Upper lobe of left lung (tissue), 6 donors: ENCODE measurements at regions not wholly inside any gene's neighbourhood (a gene's known extent, or its start where the extent isn't known, plus 50 kb on each side); places are given as distances from the start of the nearest gene placed in this dataset.

Experiments used
- ATAC-seq, 2 donors: fragments of 200-7000 bp; cut with Tn5 transposase; one replicate each; pipeline ENCODE4 v1.9.1; 2022; ENCODE audit warnings: mild to moderate bottlenecking in 2 of 2, moderate library complexity in 2 of 2; ENCODE audit not compliant: low FRiP score in 2 of 2
- DNase-seq, 2 donors: peaks; one replicate each; pipeline ENCODE4 v3.0.0-alpha.2; 2019 to 2020
- H3K27ac ChIP-seq, 4 donors: fragments of 200-600 bp; sonication (generic); one replicate each; pipeline ENCODE4 v1.5.1; 2016 to 2019
- H3K27me3 ChIP-seq, 4 donors: fragments of 200-600 bp; sonication (generic); one replicate each; pipeline ENCODE4 v1.5.1; 2017 to 2019
- H3K36me3 ChIP-seq, 4 donors: fragments of 200-600 bp; sonication (generic); one replicate each; pipeline ENCODE4 v1.5.1; 2016 to 2019
- H3K4me1 ChIP-seq, 4 donors: fragments of 200-600 bp; sonication (generic); one replicate each; pipeline ENCODE4 v1.5.1; 2018 to 2019
- H3K4me3 ChIP-seq, 4 donors: fragments of 200-600 bp; sonication (generic); one replicate each; pipeline ENCODE4 v1.5.1; 2017 to 2019; ENCODE audit warnings: mild to moderate bottlenecking in 2 of 4, moderate library complexity in 1 of 4
- H3K9me3 ChIP-seq, 4 donors: fragments of 200-600 bp; sonication (generic); one replicate each; pipeline ENCODE4 v1.5.1; 2018 to 2019
- EP300 ChIP-seq, 4 donors: sonication (generic); formaldehyde crosslinking; IDR thresholded peaks; one replicate each; pipeline ENCODE4 v1.5.1; 2017; ENCODE audit warnings: antibody characterized with exemption in 4 of 4, control low read depth in 2 of 4
- POLR2A ChIP-seq, 4 donors: fragments of 450-650 bp; IDR thresholded peaks; one replicate each; pipeline ENCODE4 v1.5.1; 2016 to 2017; ENCODE audit warnings: antibody characterized with exemption in 4 of 4, mild to moderate bottlenecking in 2 of 4
- POLR2AphosphoS5 ChIP-seq, 2 donors: sonication (generic); formaldehyde crosslinking; IDR thresholded peaks; one replicate each; pipeline ENCODE4 v1.5.1; 2017; ENCODE audit warnings: antibody characterized with exemption in 2 of 2
- WGBS, 2 donors: methylation state at CpG; one replicate each; pipeline ENCODE4 v1.1.5; 2017 to 2018; 5-methylcytosine and 5-hydroxymethylcytosine counted together
- TF ChIP-seq, protein P1 (sequence below), 6 experiments: fragments of 450-650 bp in 4 of 6; fragments of 200-600 bp in 2 of 6; sonication (generic) in 2 of 6; IDR thresholded peaks; one replicate each; pipeline ENCODE4 v1.5.1; 2016 to 2019; ENCODE audit warnings: antibody characterized with exemption in 6 of 6
- donor health status: DM: no; HTN: no; CAD: no; lungs with moderate emphysema.
- donor health status: DM: no; HTN: yes; CAD: no; lungs with severe emphysema.

DNA sequence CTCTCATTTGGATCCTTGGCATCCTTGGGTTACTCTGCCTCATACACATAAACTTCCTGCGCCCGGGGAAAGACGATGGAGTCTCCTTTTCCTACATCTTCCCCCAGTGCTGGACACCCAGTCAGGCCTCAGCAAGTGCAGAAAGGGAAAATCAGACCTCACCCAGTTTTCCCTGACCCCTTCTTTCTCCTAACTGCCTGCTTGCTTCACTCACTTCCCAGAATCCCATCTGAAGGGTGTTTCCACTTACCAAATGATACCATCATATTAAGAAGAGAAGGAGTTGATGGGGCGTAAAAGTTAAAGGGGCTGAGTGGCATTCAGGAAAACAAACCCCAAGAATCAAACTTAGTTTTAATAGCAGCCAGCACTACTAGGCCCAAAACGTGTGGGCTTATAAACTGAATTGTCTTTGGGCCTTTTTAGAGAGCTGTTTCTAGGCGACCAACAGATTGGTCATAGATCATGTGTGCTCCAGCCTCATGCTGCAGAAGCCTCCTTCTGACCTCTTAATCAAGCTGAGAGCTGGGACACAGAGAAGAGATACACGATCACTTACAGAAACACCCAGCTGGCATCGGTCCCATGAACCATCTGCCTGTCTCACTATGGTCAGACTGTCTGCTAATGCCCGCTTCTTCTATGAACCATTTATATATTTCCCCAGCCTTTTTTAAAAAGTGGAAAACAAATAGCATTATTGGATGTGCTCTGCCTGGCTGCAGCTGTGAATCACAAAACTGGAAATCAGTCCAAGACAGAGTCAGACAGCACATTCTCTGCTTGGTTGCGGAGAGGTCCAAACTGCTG is 165.7 kb upstream of the SLC14A2 start:
- Histone ChIP-seq H3K27me3 (no peaks in the 10 kb centered on the region), H3K4me3 (no peak overlapping the region), H3K4me1 (no peaks in the 10 kb centered on the region), H3K9me3 (no peaks in the 10 kb centered on the region), H3K27ac (peak overlapping the region; percentile 40 to 62 (median 56)), H3K36me3 (no peaks in the 10 kb centered on the region)
- no peak for TF ChIP-seq POLR2AphosphoS5 (IDR thresholded peaks at IDR 0.05)
- TF ChIP-seq, protein P1, sequence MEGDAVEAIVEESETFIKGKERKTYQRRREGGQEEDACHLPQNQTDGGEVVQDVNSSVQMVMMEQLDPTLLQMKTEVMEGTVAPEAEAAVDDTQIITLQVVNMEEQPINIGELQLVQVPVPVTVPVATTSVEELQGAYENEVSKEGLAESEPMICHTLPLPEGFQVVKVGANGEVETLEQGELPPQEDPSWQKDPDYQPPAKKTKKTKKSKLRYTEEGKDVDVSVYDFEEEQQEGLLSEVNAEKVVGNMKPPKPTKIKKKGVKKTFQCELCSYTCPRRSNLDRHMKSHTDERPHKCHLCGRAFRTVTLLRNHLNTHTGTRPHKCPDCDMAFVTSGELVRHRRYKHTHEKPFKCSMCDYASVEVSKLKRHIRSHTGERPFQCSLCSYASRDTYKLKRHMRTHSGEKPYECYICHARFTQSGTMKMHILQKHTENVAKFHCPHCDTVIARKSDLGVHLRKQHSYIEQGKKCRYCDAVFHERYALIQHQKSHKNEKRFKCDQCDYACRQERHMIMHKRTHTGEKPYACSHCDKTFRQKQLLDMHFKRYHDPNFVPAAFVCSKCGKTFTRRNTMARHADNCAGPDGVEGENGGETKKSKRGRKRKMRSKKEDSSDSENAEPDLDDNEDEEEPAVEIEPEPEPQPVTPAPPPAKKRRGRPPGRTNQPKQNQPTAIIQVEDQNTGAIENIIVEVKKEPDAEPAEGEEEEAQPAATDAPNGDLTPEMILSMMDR (IDR thresholded peaks at IDR 0.05), result no peak
- no peak for TF ChIP-seq POLR2A (IDR thresholded peaks at IDR 0.05)
- TF ChIP-seq EP300 (IDR thresholded peaks at IDR 0.05), result no peak
- 61 to 71% methylated on average over 10 of the region's 10 CpGs for WGBS, 2 donors
- ATAC-seq, result peak; percentile 65 to 84
- DNase-seq, result peak in 1 of 2 donors; percentile 32

DNA sequence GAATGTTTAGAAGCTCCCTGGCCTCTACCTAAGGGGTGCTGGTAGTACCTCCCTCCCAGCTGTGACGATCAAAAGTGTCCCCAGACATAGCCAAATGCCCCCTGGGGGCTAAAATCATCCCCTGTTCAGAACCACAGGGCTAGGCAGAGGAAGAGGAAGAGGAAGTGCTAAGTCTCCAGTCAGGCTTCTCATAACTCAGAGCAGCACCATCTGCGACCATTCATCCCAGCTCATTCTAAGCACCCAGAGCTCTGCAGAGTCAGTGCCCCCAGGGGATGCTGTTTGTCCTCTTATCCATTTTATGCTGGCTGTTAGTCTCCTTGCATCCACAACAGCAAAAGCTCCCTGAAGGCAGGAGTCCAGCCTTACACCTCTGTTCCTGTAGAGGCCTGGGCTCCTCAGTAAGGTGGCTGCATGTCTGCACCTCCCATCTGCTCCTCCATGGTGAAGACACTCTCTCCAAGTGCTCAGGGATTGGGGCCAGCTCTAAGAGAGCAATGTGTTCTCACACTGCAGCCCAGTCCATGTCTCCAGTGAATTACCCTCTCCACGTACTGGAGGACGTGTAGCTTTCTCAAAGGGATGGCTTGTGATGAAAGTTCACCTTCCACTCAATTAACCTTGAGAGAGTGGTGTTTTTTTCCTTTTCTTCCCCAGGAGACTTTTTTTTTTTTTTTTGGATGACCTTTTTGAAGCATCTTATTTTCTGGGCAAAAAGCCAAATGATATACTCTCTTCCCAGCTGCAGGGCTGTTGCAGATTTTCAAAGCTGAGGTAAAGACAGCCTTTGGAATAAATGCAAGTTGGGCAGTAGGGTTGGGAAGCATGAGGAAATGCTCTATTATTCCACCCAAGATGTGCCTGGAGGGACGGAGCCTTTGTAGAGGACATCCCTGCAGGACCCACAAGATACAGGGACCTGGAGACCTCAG is 158.9 kb upstream of the SLC14A2 start:
- H3K27ac ChIP-seq, result no peak overlapping the region
- WGBS, 2 donors, result 48 to 62% methylated on average over 4 to 5 of the region's 5 CpGs
- no peak for TF ChIP-seq POLR2AphosphoS5 (IDR thresholded peaks at IDR 0.05)
- TF ChIP-seq POLR2A (IDR thresholded peaks at IDR 0.05), result no peak
- TF ChIP-seq EP300 (IDR thresholded peaks at IDR 0.05), result no peak
- H3K4me1 ChIP-seq, result no peaks in the 10 kb centered on the region
- H3K27me3 ChIP-seq, result no peaks in the 10 kb centered on the region
- ATAC-seq (peak in 1 of 2 donors; percentile 46), DNase-seq (no peak)
- no peaks in the 10 kb centered on the region for H3K9me3 ChIP-seq
- no peaks in the 10 kb centered on the region for H3K36me3 ChIP-seq
- no peak overlapping the region for H3K4me3 ChIP-seq

DNA sequence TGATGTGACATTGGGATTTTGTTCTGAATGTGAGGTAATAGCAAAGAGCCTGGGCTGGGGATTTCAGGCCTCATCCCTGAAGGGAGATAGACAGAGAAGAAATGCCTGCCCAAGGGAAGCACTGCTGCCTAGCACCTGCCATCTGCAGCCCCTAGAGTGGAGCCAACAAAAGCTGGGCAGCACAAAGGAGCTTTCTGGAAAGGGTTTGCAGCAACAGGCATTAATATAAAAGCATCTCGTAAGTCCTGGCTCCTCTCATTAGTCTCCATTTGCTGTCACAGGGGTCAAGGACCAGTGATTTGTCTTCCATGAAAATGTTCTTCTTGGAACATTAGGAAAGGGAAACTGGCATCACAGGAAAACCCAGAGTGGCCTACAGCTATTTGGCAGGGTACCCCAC is 157.2 kb upstream of the SLC14A2 start:
- Histone ChIP-seq H3K4me3 (no peak overlapping the region), H3K4me1 (no peaks in the 10 kb centered on the region), H3K27ac (no peak overlapping the region), H3K27me3 (no peaks in the 10 kb centered on the region), H3K9me3 (no peaks in the 10 kb centered on the region), H3K36me3 (no peaks in the 10 kb centered on the region)
- DNase-seq, result no peak
- no peak for ATAC-seq
- 70 to 82% methylated on average over 1 of the region's 1 CpG for WGBS, 2 donors
- TF ChIP-seq, protein P1 (IDR thresholded peaks at IDR 0.05), result no peak
- TF ChIP-seq POLR2AphosphoS5 (IDR thresholded peaks at IDR 0.05), result no peak
- no peak for TF ChIP-seq POLR2A (IDR thresholded peaks at IDR 0.05)
- TF ChIP-seq EP300 (IDR thresholded peaks at IDR 0.05), result no peak

DNA sequence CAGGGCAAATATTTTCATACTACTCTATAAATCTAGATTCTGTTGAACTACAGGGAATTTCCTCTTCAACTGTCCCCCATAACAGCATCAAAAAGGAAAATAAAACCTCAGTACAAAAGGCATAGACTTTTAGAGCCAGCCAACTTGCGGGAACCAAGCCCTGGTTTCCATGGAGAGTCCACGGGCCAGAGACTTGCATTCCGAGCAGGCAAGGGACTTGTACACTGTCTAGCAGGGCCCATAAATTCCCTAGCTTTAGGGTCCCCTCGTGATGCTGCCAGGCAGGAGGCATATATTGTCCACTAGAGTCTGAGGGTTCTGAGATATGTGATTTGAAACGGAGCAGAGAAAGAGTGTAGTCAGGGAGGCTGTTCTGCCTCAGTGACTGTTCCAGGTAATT is 153.1 kb upstream of the SLC14A2 start:
- no peak for TF ChIP-seq EP300 (IDR thresholded peaks at IDR 0.05)
- no peak for TF ChIP-seq POLR2AphosphoS5 (IDR thresholded peaks at IDR 0.05)
- TF ChIP-seq, protein P1 (IDR thresholded peaks at IDR 0.05), result no peak
- TF ChIP-seq POLR2A (IDR thresholded peaks at IDR 0.05), result no peak
- Histone ChIP-seq H3K9me3 (no peaks in the 10 kb centered on the region), H3K27ac (no peak overlapping the region), H3K36me3 (no peaks in the 10 kb centered on the region), H3K4me1 (no peaks in the 10 kb centered on the region), H3K27me3 (no peaks in the 10 kb centered on the region), H3K4me3 (no peak overlapping the region)
- 77 to 84% methylated on average over 5 of the region's 5 CpGs for WGBS, 2 donors
- DNase-seq, result no peak
- ATAC-seq, result no peak

DNA sequence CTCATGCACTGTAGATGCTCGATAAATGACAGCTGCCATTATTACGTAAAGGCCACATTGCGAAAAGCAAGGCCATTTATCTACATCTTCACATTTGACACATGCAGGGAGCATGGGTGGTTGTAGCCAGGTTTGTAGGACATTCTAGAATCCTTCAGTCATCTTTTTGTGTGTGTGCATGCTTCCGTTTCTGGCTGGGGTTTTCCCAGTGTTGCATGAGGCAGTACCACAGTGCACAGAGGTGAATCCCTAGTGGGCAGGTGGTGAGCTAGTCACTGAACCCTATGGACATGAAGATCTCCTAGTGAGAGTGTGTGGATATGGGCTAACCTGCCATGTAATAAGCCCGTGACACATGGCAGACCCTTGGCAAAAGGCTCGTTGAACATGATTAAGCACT is 151.8 kb upstream of the SLC14A2 start:
- 80 to 87% methylated on average over 5 to 6 of the region's 6 CpGs for WGBS, 2 donors
- H3K9me3 ChIP-seq, result no peaks in the 10 kb centered on the region
- ATAC-seq (no peak), DNase-seq (no peak)
- H3K4me1 ChIP-seq, result no peaks in the 10 kb centered on the region
- H3K27ac ChIP-seq, result no peak overlapping the region
- H3K4me3 ChIP-seq, result no peak overlapping the region
- H3K27me3 ChIP-seq, result no peaks in the 10 kb centered on the region
- no peak for TF ChIP-seq POLR2AphosphoS5 (IDR thresholded peaks at IDR 0.05)
- no peak for TF ChIP-seq EP300 (IDR thresholded peaks at IDR 0.05)
- no peak for TF ChIP-seq POLR2A (IDR thresholded peaks at IDR 0.05)
- TF ChIP-seq, protein P1 (IDR thresholded peaks at IDR 0.05), result no peak
- H3K36me3 ChIP-seq, result no peaks in the 10 kb centered on the region
